ENCODE measurements at regions not wholly inside any gene's neighbourhood (a gene's known extent, or its start where the extent isn't known, plus 50 kb on each side); places are given as distances from the start of the nearest gene placed in this dataset.

- CTCF ChIA-PET = no interaction called here
- H3K27ac Mint-ChIP-seq (ENCODE audit: unreplicated experiment) = no peak overlapping the region
- H3K27me3 Mint-ChIP-seq (ENCODE audit: unreplicated experiment) = peaks cover 11% of the 10 kb centered on the region
- no peak for DNase-seq
- no peak overlapping the region for H3K4me3 Mint-ChIP-seq (ENCODE audit: low read depth, unreplicated experiment)
- no peaks in the 10 kb centered on the region for H3K9me3 Mint-ChIP-seq (ENCODE audit: low read depth, unreplicated experiment)
- BruUV-seq (replicated peaks) = no TSS peak
- H3K36me3 Mint-ChIP-seq (ENCODE audit: insufficient read depth, unreplicated experiment) = no peaks in the 10 kb centered on the region
- intact Hi-C loops (cut with micrococcal nuclease; ENCODE audit: unreplicated experiment) = no loop called here
- no peaks in the 10 kb centered on the region for H3K4me1 Mint-ChIP-seq (ENCODE audit: low read depth, unreplicated experiment)
- no peak for TF ChIP-seq CTCF (IDR thresholded peaks at IDR 0.05; ENCODE audit: unreplicated experiment)
Observed at GRCh38 chr2:108133457-108133856, 106.3 kb upstream of the SULT1C3 start.

GRCh38 chr2:108139521-108139920 lies 100.2 kb upstream of the SULT1C3 start:
- Mint-ChIP-seq H3K9me3 (ENCODE audit: low read depth, unreplicated experiment) (no peaks in the 10 kb centered on the region), H3K36me3 (ENCODE audit: insufficient read depth, unreplicated experiment) (no peaks in the 10 kb centered on the region), H3K4me1 (ENCODE audit: low read depth, unreplicated experiment) (no peaks in the 10 kb centered on the region), H3K27ac (ENCODE audit: unreplicated experiment) (no peak overlapping the region), H3K4me3 (ENCODE audit: low read depth, unreplicated experiment) (no peak overlapping the region), H3K27me3 (ENCODE audit: unreplicated experiment) (no peaks in the 10 kb centered on the region)
- CTCF ChIA-PET = no interaction called here
- TF ChIP-seq CTCF (IDR thresholded peaks at IDR 0.05; ENCODE audit: unreplicated experiment) = no peak
- intact Hi-C loops (cut with micrococcal nuclease; ENCODE audit: unreplicated experiment) = no loop called here
- no peak for DNase-seq
- BruUV-seq (replicated peaks) = no TSS peak

- Mint-ChIP-seq H3K4me1 (ENCODE audit: low read depth, unreplicated experiment) (no peaks in the 10 kb centered on the region), H3K27me3 (ENCODE audit: unreplicated experiment) (peaks cover 21% of the 10 kb centered on the region), H3K27ac (ENCODE audit: unreplicated experiment) (no peak overlapping the region), H3K36me3 (ENCODE audit: insufficient read depth, unreplicated experiment) (no peaks in the 10 kb centered on the region), H3K9me3 (ENCODE audit: low read depth, unreplicated experiment) (no peaks in the 10 kb centered on the region), H3K4me3 (ENCODE audit: low read depth, unreplicated experiment) (no peak overlapping the region)
- CTCF ChIA-PET = interaction anchor here (0.7 to 1.0 kb wide), 2 partner anchors 9 to 21 kb away, joined by 3 read pairs; no protein-coding TSS in a partner anchor
- no peak for TF ChIP-seq CTCF (IDR thresholded peaks at IDR 0.05; ENCODE audit: unreplicated experiment)
- DNase-seq = no peak
- intact Hi-C loops (cut with micrococcal nuclease; ENCODE audit: unreplicated experiment) = no loop called here
- no TSS peak for BruUV-seq (replicated peaks)
Observed at GRCh38 chr2:108145557-108146326, 94.0 kb upstream of the SULT1C3 start.

GRCh38 chr2:108148555-108148954 lies 91.2 kb upstream of the SULT1C3 start:
- intact Hi-C loops (cut with micrococcal nuclease; ENCODE audit: unreplicated experiment) = no loop called here
- CTCF ChIA-PET = no interaction called here
- peaks cover 21% of the 10 kb centered on the region for H3K27me3 Mint-ChIP-seq (ENCODE audit: unreplicated experiment)
- no peak for TF ChIP-seq CTCF (IDR thresholded peaks at IDR 0.05; ENCODE audit: unreplicated experiment)
- no TSS peak for BruUV-seq (replicated peaks)
- no peaks in the 10 kb centered on the region for H3K36me3 Mint-ChIP-seq (ENCODE audit: insufficient read depth, unreplicated experiment)
- DNase-seq = no peak
- no peak overlapping the region for H3K27ac Mint-ChIP-seq (ENCODE audit: unreplicated experiment)
- no peak overlapping the region for H3K4me3 Mint-ChIP-seq (ENCODE audit: low read depth, unreplicated experiment)
- H3K4me1 Mint-ChIP-seq (ENCODE audit: low read depth, unreplicated experiment) = no peaks in the 10 kb centered on the region
- H3K9me3 Mint-ChIP-seq (ENCODE audit: low read depth, unreplicated experiment) = no peaks in the 10 kb centered on the region
